C4-2B (cell line): ENCODE measurements at regions not wholly inside any gene's neighbourhood (a gene's known extent, or its start where the extent isn't known, plus 50 kb on each side); places are given as distances from the start of the nearest gene placed in this dataset.

Experiments
- CTCF ChIP-seq: fragments of 450-650 bp; conservative IDR thresholded peaks from 2 replicates; pipeline ENCODE4 v1.5.1; 2017; ENCODE audit warnings: mild to moderate bottlenecking
- ZFX ChIP-seq: fragments of 450-650 bp; IDR thresholded peaks from 2 replicates; pipeline ENCODE4 v1.6.1; 2017

GRCh38 chr11:81853791-81854190 lies 879.9 kb downstream of the FAM181B start:
- TF ChIP-seq CTCF (no peak), ZFX (no peak)
